ENCODE measurements at regions not wholly inside any gene's neighbourhood (a gene's known extent, or its start where the extent isn't known, plus 50 kb on each side); places are given as distances from the start of the nearest gene placed in this dataset.

- H3K27ac Mint-ChIP-seq, result no peak overlapping the region
- no peak overlapping the region for H3K9ac ChIP-seq (ENCODE audit: insufficient read depth, low read length, poor library complexity, severe bottlenecking)
- no peak for DNase-seq
- H3K36me3 ChIP-seq (replicated peaks in 1 of 2; ENCODE audit: control insufficient read depth in 1 of 2, insufficient read depth in 2 of 2, low read length in 2 of 2), result no peaks in the 10 kb centered on the region
- H3K4me1 Mint-ChIP-seq, result peaks cover 29% of the 10 kb centered on the region
- H3K4me3 Mint-ChIP-seq, result no peak overlapping the region
- H3K27ac ChIP-seq (ENCODE audit: low read depth in 1 of 2, low read length in 2 of 2), result no peak overlapping the region
- no peak for TF ChIP-seq CTCF (IDR thresholded peaks at IDR 0.05)
- H3K9me3 Mint-ChIP-seq, result no peaks in the 10 kb centered on the region
- H3K4me2 ChIP-seq (replicated peaks; ENCODE audit: extremely low read depth, low read length, poor library complexity, severe bottlenecking), result no peak overlapping the region
- H3K79me2 ChIP-seq (ENCODE audit: insufficient read depth, low read length), result no peaks in the 10 kb centered on the region
- H3K4me1 ChIP-seq (ENCODE audit: control insufficient read depth in 1 of 2, insufficient read depth in 2 of 2, low read length in 2 of 2), result peaks cover 6 to 9% of the 10 kb centered on the region in 2 donors
- H3K27me3 Mint-ChIP-seq (ENCODE audit: low read depth in 3 of 3), result peaks cover 0 to 2% (median 0%) of the 10 kb centered on the region in 3 donors
- no peaks in the 10 kb centered on the region for H4K20me1 ChIP-seq (ENCODE audit: insufficient read depth, low read length)
- H2AFZ ChIP-seq (ENCODE audit: insufficient read depth, low read depth, low read length, poor library complexity, severe bottlenecking), result no peak overlapping the region
- WGBS (ENCODE audit: insufficient coverage), result no CpG with 5 or more reads among the region's 2 CpGs
- intact Hi-C loops (cut with micrococcal nuclease), result no loop called here
- H3K36me3 Mint-ChIP-seq, result no peaks in the 10 kb centered on the region
- no peaks in the 10 kb centered on the region for H3K27me3 ChIP-seq (ENCODE audit: control insufficient read depth in 2 of 2, insufficient read depth in 2 of 2, low read length in 2 of 2)
- no peak overlapping the region for H3K4me3 ChIP-seq (replicated peaks in 1 of 3; ENCODE audit: low read depth in 2 of 3, low read length in 3 of 3)
- H3K9me3 ChIP-seq (replicated peaks in 1 of 2; ENCODE audit: control insufficient read depth in 1 of 2, insufficient read depth in 1 of 2, low read length in 2 of 2), result no peaks in the 10 kb centered on the region
Observed at GRCh38 chr7:93013446-93014061, 104.2 kb downstream of the SAMD9 start.

GRCh38 chr7:93011351-93012294 is 106.2 kb downstream of the SAMD9 start:
- Mint-ChIP-seq H3K27ac (no peak overlapping the region), H3K9me3 (no peaks in the 10 kb centered on the region), H3K27me3 (ENCODE audit: low read depth in 3 of 3) (peaks cover 0 to 2% (median 1%) of the 10 kb centered on the region in 3 donors), H3K36me3 (no peaks in the 10 kb centered on the region), H3K4me3 (no peak overlapping the region), H3K4me1 (peaks cover 20% of the 10 kb centered on the region)
- no peak for TF ChIP-seq CTCF (IDR thresholded peaks at IDR 0.05)
- H3K9ac ChIP-seq (ENCODE audit: insufficient read depth, low read length, poor library complexity, severe bottlenecking), result no peak overlapping the region
- H3K4me2 ChIP-seq (replicated peaks; ENCODE audit: extremely low read depth, low read length, poor library complexity, severe bottlenecking), result no peak overlapping the region
- H2AFZ ChIP-seq (ENCODE audit: insufficient read depth, low read depth, low read length, poor library complexity, severe bottlenecking), result no peak overlapping the region
- H3K79me2 ChIP-seq (ENCODE audit: insufficient read depth, low read length), result no peaks in the 10 kb centered on the region
- no peaks in the 10 kb centered on the region for H3K27me3 ChIP-seq (ENCODE audit: control insufficient read depth in 2 of 2, insufficient read depth in 2 of 2, low read length in 2 of 2)
- H3K9me3 ChIP-seq (replicated peaks in 1 of 2; ENCODE audit: control insufficient read depth in 1 of 2, insufficient read depth in 1 of 2, low read length in 2 of 2), result no peaks in the 10 kb centered on the region
- intact Hi-C loops (cut with micrococcal nuclease), result no loop called here
- no peak for DNase-seq
- no peak overlapping the region for H3K4me3 ChIP-seq (replicated peaks in 1 of 3; ENCODE audit: low read depth in 2 of 3, low read length in 3 of 3)
- peaks cover 6 to 9% of the 10 kb centered on the region in 2 donors for H3K4me1 ChIP-seq (ENCODE audit: control insufficient read depth in 1 of 2, insufficient read depth in 2 of 2, low read length in 2 of 2)
- WGBS (ENCODE audit: insufficient coverage), result no CpG with 5 or more reads among the region's 7 CpGs
- H4K20me1 ChIP-seq (ENCODE audit: insufficient read depth, low read length), result no peaks in the 10 kb centered on the region
- no peak overlapping the region for H3K27ac ChIP-seq (ENCODE audit: low read depth in 1 of 2, low read length in 2 of 2)
- H3K36me3 ChIP-seq (replicated peaks in 1 of 2; ENCODE audit: control insufficient read depth in 1 of 2, insufficient read depth in 2 of 2, low read length in 2 of 2), result no peaks in the 10 kb centered on the region

Data from CD14-positive monocyte (primary cell).